ENCODE measurements at regions not wholly inside any gene's neighbourhood (a gene's known extent, or its start where the extent isn't known, plus 50 kb on each side); places are given as distances from the start of the nearest gene placed in this dataset.

GRCh38 chr6:169837529-169838250 is 86.3 kb downstream of the ERMARD start:
- Histone ChIP-seq H3K27ac (ENCODE audit: low read depth, low read length) (no peak overlapping the region), H3K4me1 (ENCODE audit: control insufficient read depth in 1 of 2, insufficient read depth in 2 of 2, low read length in 2 of 2) (peaks cover 0 to 4% of the 10 kb centered on the region in 2 donors), H3K9me3 (ENCODE audit: control insufficient read depth in 1 of 2, low read length in 2 of 2) (no peaks in the 10 kb centered on the region)

GRCh38 chr6:169833258-169833794 is 81.9 kb downstream of the ERMARD start:
- H3K36me3 ChIP-seq (ENCODE audit: control insufficient read depth in 1 of 2, insufficient read depth in 2 of 2, low read length in 2 of 2) = no peaks in the 10 kb centered on the region
- no peak overlapping the region for H3K4me3 ChIP-seq (ENCODE audit: low read depth in 1 of 2, low read length in 2 of 2)
- no peak overlapping the region for H3K27ac ChIP-seq (ENCODE audit: low read depth, low read length)
- H3K9ac ChIP-seq (ENCODE audit: low read depth in 1 of 2, low read length in 2 of 2) = no peak overlapping the region
- no peaks in the 10 kb centered on the region for H3K9me3 ChIP-seq (ENCODE audit: control insufficient read depth in 1 of 2, low read length in 2 of 2)
- H3K27me3 ChIP-seq (ENCODE audit: control insufficient read depth in 1 of 2, insufficient read depth in 2 of 2, low read length in 2 of 2) = no peaks in the 10 kb centered on the region
- peaks cover 4 to 15% of the 10 kb centered on the region in 2 donors for H3K4me1 ChIP-seq (ENCODE audit: control insufficient read depth in 1 of 2, insufficient read depth in 2 of 2, low read length in 2 of 2)

More at GRCh38 chr6:169837529-169838250, 86.3 kb downstream of the ERMARD start:
- Histone ChIP-seq H3K4me3 (ENCODE audit: low read depth in 1 of 2, low read length in 2 of 2) (no peak overlapping the region), H3K9ac (ENCODE audit: low read depth in 1 of 2, low read length in 2 of 2) (no peak overlapping the region), H3K36me3 (ENCODE audit: control insufficient read depth in 1 of 2, insufficient read depth in 2 of 2, low read length in 2 of 2) (no peaks in the 10 kb centered on the region), H3K27me3 (ENCODE audit: control insufficient read depth in 1 of 2, insufficient read depth in 2 of 2, low read length in 2 of 2) (no peaks in the 10 kb centered on the region)

DNA sequence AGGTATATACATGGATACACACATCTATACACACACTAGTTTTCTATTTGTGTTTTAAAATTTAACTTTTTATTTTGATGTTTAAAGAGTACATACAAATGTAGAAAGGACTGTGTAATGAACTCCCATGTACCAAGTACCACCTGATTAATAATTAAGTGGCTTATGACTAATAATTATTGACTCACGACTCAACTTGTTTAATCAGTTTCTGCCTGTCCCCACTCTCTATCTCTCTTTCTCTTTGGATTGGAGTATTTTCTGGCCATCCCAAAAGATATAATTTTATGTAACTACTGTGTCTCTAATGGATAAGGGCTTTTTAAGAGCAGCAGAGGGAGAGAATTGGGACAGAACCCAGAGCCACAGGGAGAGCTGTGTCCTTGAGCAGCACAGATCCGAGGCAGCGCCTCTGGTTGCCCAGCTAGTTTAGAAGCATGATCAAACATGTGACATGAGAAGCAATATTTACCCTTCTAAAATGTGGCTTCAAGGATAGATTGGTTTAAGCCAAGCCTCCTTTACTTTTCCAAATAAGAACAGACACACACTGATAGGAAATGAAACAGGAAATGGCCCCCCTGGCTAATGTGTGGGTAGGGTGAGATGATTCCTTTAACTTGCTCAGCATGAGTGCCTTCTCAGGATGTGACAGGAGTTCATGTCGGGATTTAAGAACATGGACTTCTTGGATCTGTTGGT is 81.0 kb downstream of the ERMARD start:
- peak overlapping the region; percentile 18 to 45 for H3K4me3 ChIP-seq (ENCODE audit: low read depth in 1 of 2, low read length in 2 of 2)
- no peaks in the 10 kb centered on the region for H3K27me3 ChIP-seq (ENCODE audit: control insufficient read depth in 1 of 2, insufficient read depth in 2 of 2, low read length in 2 of 2)
- no peaks in the 10 kb centered on the region for H3K36me3 ChIP-seq (ENCODE audit: control insufficient read depth in 1 of 2, insufficient read depth in 2 of 2, low read length in 2 of 2)
- H3K9me3 ChIP-seq (ENCODE audit: control insufficient read depth in 1 of 2, low read length in 2 of 2) = no peaks in the 10 kb centered on the region
- H3K27ac ChIP-seq (ENCODE audit: low read depth, low read length) = no peak overlapping the region
- peaks cover 4 to 15% of the 10 kb centered on the region in 2 donors for H3K4me1 ChIP-seq (ENCODE audit: control insufficient read depth in 1 of 2, insufficient read depth in 2 of 2, low read length in 2 of 2)
- H3K9ac ChIP-seq (ENCODE audit: low read depth in 1 of 2, low read length in 2 of 2) = peak overlapping the region in 1 of 2 donors; percentile 27

DNA sequence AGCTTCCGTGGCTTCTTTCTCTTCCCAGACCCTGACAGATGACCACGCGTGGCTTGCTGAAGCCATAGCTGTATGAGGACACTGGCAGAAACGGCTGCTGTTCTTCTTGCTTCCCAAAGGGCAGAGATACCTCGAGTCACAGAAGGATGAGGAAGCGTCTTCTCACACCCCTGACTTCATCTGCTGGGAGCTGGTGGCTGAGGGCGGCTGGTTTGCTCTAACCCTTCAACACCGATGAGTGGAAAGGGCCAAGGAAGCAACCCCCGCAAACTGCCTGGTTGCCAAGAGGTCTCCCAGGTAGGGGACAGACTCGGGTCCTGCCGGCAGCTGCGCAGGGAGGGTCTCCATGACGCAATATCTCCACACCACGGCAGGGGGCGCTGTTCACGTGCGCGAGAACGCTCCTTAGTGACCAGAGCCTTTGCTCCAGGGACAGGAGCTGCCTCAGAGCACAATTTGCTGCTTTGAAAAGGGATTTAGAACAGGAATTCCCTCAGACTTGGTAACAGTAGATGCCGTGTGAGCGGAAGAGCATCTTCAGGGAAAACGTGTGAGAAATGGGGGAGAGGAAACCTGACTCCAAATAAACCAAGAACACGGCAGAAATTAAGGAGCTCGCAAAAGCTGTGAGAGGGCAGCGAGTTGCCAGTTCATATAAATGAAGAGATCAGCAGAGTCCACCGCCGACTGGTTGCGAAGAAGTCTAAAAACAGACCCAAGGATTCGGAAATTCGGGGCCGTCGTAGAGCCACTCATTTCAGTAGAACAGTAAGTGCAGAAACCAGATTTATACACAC is 80.2 kb downstream of the ERMARD start:
- H3K9ac ChIP-seq (ENCODE audit: low read depth in 1 of 2, low read length in 2 of 2) = peak overlapping the region in 1 of 2 donors; percentile 27
- H3K36me3 ChIP-seq (ENCODE audit: control insufficient read depth in 1 of 2, insufficient read depth in 2 of 2, low read length in 2 of 2) = no peaks in the 10 kb centered on the region
- no peaks in the 10 kb centered on the region for H3K27me3 ChIP-seq (ENCODE audit: control insufficient read depth in 1 of 2, insufficient read depth in 2 of 2, low read length in 2 of 2)
- H3K4me1 ChIP-seq (ENCODE audit: control insufficient read depth in 1 of 2, insufficient read depth in 2 of 2, low read length in 2 of 2) = peaks cover 4 to 15% of the 10 kb centered on the region in 2 donors
- peak overlapping the region; percentile 18 to 45 for H3K4me3 ChIP-seq (ENCODE audit: low read depth in 1 of 2, low read length in 2 of 2)
- no peaks in the 10 kb centered on the region for H3K9me3 ChIP-seq (ENCODE audit: control insufficient read depth in 1 of 2, low read length in 2 of 2)
- no peak overlapping the region for H3K27ac ChIP-seq (ENCODE audit: low read depth, low read length)

All from duodenal mucosa (tissue), 2 donors.